ENCODE measurements at regions not wholly inside any gene's neighbourhood (a gene's known extent, or its start where the extent isn't known, plus 50 kb on each side); places are given as distances from the start of the nearest gene placed in this dataset.

- TF ChIP-seq GABPA (IDR thresholded peaks at IDR 0.05; ENCODE audit: low read depth) (no peak), CTCF (IDR thresholded peaks at IDR 0.05; ENCODE audit: insufficient read depth, low read length) (no peak), REST (IDR thresholded peaks at IDR 0.05; ENCODE audit: insufficient replicate concordance, low read depth) (no peak), SPI1 (IDR thresholded peaks at IDR 0.05; ENCODE audit: borderline replicate concordance, low read depth) (no peak), POLR2AphosphoS5 (IDR thresholded peaks at IDR 0.05; ENCODE audit: low read depth) (no peak)
Measured at GRCh38 chr20:57869291-57869950, 159.6 kb upstream of the PMEPA1 start.
